HG02571 (cell line): ENCODE measurements at regions not wholly inside any gene's neighbourhood (a gene's known extent, or its start where the extent isn't known, plus 50 kb on each side); places are given as distances from the start of the nearest gene placed in this dataset.
"Not testable (repeated sequence)": the region's sequence is repeated elsewhere in the genome, so short reads cannot be mapped to it uniquely, and the experiment has no call there.

Source experiments
- ATAC-seq: cut with Tn5 transposase; IDR thresholded peaks from one replicate; pipeline ENCODE4 v1.9.1; 2021; ENCODE audit warnings: mild to moderate bottlenecking, moderate library complexity; ENCODE audit not compliant: unreplicated experiment

DNA sequence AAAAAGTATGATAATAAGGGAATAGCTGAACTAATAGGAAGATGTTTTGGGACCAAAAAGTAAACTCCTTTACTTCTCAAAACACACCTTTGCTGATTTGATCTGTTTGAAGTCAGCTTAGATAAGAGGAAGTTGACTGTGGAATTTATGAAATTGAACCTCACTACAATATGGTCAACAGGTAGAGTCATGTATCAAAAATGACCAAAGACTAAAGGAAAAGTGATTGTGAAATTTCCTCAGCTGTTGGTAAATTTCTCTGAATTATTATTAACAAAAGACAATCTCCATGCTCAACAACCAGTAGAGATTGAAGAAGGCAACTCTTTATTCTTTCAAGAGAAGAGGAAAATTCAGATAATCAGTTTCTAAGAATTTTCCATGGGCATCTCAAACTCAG is 826.5 kb downstream of the KCNA4 start:
- no peak for ATAC-seq

DNA sequence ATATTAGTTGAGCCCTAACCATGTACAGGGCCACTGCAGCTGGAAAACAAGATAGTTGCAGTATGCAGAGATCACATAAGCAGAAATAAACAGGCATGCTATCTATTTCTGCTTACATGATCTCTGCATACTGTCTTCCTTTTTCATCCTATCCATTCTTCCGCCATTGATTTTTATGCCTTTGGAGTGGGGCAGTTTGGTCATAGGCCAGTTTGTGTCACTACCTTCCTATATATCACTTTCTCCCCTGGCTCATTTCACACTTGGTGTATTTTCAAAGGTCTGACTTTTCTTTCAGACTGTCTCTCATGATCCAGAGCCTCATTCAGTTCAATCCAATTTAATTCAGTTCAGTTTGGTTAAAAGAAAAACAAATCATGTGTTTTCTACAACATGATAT is 829.6 kb downstream of the KCNA4 start:
- no peak for ATAC-seq

DNA sequence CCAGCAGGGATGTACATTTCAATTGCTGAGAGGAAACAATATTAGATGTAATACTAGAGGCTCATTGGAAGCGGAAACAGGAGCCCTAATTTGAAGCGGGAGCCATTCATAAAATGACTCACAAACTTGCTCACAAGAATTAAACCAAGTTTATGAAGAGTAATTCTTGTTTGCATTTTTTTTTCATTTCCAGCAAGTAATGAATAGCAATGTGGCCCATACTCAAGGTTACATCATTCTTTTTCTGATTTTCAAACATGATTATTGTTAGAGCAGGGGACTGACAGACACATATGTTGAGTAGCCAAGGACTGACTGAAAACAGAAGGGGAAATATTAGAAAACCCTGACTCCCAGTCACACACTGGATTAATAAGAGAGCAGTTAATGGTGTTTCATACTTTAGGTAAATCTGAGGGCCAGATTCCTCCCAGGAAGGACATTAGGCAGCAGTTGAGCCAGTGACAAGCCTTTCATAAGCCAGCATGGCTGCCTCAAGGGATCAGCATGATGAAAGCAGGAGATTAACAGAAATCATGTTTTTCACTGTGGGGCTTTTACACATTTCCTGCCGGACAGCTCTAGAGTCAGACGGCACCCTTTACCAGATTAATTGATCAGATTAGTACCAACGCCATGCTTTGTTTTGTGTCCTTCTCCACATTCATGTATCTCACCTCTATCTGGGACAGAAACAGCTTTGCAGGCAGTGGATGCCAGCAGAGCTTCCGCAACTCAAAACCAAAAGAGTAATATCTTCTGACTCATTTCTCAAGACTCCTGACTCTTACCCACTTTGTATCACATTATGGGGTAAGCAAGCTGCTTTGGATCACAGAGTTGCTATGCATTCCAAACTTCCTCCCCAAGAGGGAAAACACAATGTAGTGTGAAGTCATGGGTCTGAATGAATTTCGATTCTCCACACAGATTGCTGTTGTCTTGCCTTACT is 831.6 kb downstream of the KCNA4 start:
- no peak for ATAC-seq

DNA sequence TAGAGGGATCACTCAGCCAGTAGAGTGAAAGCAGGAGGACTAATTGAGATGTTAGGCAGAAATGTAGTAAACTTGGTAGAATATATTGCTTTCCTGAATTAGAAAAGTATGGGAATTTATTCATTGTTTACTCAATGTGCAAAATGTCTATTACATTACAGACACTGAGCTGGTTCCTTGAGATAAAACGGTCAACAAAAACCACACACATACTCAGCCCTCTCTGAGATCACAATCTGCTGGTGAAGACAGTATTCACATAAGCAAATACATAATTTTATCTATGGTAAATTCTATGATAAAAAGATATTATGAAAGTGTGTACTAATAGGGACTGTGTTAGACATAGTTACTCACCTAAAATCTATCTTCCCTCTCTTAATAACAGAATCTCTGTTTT is 833.5 kb downstream of the KCNA4 start:
- no peak for ATAC-seq

DNA sequence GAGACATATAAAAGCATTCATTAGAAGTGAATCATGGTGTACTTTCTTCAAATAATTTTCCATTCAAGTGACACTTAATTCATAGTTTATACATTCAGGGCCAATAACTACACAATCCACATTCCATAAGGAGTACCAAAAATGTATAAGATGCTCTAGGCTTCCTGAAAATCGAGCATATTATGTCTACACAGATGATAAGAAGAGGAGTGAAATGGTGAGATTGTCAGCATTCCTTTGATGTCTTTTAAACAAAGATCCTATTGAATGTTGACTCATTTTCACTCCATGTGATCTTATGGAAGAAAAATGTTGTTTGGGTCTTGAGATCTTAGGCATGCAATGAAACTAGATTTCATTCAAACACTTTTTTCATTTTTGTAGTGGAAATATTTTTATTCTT is 843.2 kb downstream of the KCNA4 start:
- ATAC-seq: no peak

DNA sequence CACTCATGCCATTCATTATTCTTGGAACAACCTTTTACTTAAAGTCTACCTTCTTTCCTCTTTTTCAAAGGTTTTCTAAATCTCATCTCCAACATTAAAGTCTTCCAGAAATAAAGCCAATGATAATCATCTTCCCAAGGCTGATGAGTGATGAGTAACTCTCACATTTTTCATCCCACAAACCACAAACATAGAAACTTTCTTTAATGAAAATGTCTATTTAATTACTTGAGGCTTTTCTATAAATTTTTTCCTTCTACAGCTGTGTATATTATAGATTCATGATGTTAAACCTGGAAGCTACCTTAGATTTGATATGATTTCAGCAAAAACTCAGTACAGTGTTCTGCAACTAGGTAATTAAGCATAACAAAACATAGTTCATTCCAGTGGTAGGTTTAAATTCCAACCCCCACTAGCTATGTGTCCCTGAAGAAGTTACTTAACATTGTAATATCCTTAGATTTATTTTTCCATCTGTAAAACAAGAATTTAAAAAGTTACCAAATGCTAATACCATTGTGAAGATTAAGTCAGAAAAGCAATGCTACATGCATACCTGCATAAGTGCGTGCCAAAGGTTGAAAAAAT is 845.4 kb downstream of the KCNA4 start:
- ATAC-seq: no peak

DNA sequence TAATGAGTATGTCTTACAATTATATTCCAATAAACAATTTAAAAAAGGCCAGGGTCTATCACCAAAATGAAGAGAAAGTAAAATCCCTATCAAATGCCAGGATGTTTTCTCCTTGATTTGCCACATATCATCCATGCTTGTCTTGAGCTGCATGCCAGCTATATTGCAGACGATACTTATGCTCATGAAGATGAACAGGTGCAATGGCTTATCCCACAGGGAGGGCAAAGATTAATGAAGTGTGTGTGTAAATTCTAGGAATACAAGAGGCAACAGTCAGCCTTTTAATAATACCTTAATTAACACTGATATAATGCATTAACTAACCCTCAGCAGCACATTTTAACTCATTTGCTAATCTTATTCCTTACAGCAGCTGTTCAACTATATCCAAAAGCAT is 850.5 kb downstream of the KCNA4 start:
- no peak for ATAC-seq

DNA sequence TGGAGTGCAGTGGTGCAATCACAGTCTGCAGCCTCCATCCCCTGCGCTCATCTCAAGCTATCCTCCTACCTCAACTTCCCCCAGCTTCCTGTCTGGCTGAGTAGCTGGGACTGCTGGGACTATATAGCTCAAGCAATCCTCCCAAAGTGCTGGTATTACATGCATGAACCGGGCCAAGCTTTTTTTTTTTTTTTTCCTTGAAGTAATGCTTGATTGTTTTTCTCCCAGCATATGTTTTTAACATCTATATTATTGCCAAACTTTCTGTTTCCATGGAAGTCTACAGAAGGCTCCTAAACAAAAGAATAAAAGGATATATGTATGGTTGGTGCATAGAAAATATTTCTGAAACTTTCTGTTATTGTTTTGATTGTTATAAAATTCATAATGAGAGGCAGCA is 853.6 kb downstream of the KCNA4 start:
- ATAC-seq: no peak

DNA sequence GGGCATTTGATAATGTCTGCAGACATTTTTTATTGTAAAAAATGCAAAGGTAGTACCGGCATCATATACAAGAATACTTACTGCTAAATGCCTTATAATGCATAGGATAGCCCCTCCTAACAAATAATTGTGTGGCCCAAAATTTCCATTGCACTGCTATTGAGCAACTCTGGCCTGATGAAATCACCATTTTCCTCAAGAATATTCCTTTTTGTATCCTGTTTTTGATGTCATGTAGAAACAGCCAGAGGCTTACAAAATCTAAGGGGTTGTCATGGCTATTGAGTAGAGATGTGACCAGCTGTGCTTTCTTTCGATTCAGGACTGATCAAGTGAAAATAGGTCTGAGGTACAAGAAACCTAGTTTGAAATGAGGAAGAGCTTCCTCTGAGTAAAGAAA is 854.3 kb downstream of the KCNA4 start:
- no peak for ATAC-seq

DNA sequence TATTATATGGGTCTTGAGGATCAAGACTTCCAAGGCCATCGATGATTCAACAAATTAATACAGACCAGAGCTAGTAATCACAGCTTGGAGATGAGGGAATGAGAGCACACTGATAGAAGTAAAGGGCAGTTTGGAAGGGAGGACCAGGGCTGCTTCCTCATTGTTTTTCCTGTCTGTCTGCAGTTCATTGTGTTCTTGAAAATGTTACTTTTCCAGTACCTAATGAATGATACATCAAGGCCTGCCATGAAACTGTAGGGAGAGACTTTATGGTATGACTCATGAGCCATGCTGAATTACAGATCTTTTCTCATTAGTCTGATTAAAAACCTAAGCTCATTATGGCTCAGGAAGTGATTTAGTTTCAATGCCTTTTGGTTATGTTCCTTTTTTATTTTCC is 855.6 kb downstream of the KCNA4 start:
- no peak for ATAC-seq

DNA sequence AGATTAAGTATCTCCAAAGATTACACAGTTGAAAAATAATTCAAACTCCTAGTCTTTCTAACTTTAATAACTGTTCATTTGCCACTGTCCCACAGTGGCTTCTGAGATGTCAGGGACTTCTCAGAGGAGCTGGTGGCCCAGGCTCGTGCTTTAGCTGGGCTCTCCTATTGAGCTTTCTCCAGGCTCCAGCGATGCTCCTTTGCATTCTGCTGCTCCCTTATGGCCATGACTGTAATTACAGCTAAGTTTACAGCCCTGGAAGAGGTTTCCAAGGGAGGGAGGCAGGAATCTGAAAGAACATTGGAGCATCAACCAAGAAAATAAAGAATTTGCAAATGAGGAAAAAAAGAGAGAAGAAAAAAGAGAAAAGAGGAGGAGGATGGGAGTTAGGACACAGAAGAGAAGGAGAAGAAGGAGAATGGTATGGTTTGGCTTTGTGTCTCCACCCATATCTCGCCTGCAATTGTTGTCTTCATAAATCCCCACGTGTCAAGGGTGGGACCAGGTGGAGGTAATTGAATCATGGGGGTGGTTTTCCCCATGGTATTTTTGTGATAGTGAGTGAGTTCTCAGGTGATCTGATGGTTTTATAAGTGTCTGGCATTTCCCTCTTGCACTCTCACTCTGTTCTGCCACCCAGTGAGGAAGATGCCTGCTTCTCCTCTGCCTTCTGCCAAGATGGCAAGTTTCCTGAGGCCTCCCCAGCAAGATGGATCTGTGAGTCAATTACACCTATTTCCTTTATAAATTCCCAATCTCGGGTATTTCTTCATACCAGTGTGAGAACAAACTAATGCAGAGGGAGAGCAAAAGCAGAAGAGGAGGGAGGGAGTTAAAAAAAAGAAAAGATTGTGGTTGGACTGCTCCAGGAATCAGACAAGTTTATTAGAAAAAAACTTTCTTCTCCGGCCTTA is 857.0 kb downstream of the KCNA4 start:
- no peak for ATAC-seq

DNA sequence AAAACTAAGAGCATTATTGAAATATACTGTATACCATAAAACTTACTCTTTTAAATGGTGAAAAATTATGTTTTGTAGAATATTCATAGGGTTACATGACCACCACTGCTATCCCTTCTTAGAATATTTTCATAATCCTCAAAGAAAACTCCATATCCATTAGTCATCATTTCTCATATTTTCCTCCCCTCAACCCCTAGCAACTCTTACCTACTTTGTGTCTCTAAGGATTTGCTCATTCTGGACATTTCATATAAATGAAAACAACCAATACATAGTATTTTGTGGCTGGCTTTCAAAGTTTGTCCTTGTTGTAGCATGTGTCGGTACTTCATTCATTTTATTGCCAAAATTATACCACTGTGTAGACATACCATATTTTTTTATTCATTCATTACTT is 863.8 kb downstream of the KCNA4 start:
- ATAC-seq: no peak

DNA sequence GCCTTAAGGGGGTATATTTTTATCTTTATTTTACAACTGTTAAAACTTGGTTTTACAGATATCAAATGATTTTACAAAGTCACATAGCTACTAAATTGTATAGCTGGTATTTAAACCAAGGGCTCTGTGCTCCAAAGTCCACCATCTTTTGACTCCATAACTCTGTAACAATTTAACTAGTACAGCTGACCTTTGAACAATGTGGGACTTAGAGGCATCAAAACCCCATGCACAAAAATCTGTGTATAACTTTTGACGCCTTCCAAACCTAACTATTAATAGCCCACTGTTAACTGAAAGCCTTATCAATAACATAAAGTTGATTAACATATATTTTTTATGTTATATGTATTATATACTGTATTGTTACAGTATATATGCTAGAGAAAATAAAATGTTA is 874.3 kb downstream of the KCNA4 start:
- ATAC-seq: not testable (repeated sequence)

DNA sequence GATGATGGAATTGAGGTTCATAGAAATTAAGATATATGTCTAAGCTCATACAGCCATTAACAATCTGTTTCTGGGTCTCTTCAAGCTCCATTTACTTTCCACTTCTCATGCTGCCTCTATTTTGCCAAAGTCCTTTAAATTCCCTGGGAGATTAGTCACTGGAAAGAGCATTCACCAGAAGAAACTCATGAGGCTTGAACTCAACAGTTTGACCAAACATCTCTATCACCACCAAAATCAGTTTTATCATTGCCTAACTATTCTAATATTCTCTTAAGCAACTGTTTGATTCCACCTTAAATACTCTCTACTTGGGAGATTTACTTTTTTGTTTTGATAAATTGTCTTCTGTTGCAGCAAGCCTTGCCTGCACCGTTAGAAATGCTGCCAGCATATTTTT is 881.3 kb downstream of the KCNA4 start:
- ATAC-seq: no peak

DNA sequence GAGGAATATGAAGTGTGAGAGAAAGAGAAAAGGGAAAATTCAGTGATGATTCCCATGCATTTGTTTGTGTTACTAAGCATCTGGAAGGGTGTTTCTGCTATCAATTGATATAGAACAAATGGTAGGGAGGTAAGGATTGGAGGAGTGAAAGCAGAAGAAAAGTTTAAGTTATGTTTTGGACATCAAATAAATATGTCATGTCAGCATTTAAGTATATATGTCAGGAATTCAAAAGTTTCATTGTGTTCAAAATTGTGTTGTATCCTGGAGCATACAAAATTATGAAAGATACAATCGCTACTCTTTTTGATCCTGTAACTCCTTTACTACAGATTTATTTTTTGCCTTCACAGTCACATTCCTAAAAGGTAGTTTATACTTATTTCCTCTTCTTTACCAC is 885.8 kb downstream of the KCNA4 start:
- ATAC-seq: no peak

DNA sequence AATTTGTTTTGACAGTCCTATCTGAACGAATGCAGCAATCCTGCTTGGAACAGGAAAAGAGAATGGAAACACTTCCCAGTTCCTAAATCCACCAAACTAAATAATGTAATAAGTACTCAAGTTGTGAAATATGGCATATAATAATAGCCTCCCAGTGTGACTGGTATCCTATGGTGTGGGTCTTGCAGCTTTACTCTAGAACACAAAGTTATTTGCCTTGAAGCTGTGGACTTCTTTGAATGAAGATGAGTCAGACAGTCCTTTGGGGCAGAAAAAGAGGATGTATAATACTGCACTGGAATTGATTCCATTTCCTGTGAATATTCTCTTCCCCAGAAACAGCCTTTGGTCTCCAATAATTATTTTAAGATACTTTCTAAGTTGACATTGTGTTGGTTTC is 887.0 kb downstream of the KCNA4 start:
- no peak for ATAC-seq

DNA sequence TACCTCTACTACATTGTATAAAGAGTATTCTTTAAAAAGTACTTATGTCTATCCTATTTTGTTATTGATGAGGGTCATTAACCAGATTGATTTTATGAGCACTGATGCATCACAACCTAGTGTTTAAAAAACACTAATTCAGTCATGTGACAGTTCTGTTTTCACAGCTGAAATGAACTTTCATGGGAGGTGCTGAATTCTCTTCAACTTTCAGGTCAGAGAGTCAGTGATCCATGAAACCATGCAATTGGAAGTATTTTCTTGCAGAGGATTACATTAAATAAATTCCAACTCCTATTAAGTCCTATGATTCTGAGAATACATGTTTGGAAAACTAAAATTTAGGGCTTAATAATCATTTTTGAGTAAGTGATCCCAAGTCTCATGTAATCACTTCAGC is 889.4 kb downstream of the KCNA4 start:
- no peak for ATAC-seq

DNA sequence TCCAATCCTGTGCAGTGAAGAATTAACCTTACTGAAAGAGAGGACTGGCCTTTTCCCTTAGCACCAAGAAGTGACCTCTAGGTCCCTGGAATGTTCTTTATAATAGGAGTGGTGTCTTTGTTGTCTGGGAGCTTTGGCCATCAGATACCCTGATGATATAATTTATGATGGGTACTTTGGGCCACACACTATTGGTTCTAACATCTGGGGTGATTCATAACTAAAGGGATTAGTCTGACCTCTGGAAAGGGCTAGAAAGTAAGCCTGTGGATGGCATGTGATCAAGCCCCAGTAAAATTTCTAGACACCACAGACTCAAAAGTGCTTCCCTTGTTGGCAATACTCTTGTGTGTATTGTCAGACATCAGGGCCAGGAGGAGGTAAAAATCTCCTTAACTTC is 891.2 kb downstream of the KCNA4 start:
- no peak for ATAC-seq

DNA sequence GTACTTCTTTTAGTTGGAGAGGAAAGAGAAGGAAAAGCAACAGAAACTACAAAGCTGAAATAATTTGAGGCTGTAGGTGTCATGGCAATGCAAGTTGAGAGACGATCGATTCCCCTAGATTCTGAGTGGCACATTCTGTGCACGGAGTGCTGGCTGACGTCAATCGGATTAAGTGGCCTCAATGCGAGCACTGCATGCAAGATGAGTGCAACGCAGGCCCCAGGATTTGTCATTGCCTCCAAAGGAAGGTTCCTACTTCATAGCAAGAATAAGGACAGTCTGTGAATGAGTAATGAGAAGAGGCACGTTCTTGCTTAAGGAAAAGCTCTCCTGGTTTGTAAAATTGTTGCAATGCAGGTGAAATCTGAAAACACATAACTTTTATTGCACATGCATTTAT is 892.4 kb downstream of the KCNA4 start:
- no peak for ATAC-seq

DNA sequence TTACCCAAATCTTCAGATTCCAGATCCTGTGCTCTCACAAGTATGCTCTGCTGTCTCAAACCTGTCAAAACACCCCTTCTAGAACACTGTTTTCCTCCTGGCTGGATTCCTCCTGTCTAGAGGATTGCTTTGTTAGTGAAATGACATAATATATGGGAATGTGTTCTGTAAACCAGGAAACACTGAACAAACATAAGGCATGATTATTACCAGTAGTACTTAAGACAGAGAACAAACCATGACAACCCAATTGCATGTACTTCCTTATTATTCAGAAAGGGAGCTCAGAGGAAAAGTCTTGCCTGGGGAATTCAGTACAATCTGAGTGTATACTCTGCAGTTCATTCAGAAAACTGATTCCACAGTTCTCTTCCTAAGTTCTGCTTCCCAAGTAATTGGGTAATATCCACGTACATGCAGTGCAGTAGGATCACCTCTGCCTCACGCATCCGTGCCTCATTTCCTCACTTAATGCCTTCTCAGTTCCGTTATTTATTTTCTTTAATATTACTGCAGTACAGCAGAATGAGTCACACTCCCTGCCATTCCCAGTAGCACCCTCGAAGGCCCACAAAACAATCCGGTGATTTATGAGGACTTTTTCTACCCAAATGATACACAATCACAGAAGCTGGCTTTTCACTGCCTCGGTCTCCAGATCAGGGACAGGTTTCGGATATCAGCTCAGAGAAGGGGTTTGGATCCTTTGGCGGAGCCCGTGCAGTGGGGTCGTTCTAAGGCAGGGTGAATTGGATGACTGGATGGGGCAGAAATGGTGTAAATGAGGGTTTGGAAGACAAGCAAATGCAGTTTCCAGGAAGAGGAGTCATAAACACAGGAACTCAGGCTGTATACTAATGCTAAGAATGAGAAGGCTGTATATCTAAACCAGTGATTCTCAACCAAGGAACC is 896.9 kb downstream of the KCNA4 start:
- no peak for ATAC-seq

DNA sequence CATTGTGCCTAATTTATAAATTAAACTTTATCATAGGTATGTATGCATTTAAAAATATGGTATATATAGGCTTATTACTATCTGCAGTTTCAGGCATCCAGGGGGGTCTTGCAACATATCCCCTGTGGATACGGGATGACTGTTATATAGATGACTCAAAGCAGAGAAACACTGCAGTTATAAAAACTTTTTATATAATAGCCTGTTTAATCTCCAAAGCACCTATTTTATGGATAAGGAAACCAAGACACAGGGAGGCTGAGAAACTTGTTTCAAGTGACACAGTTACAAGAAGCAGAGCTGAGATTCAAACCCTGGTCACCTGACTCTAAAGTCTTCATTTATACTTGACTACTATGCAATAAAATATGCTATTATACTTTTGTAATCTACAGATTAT is 897.7 kb downstream of the KCNA4 start:
- ATAC-seq: no peak
